ENCODE measurements at regions not wholly inside any gene's neighbourhood (a gene's known extent, or its start where the extent isn't known, plus 50 kb on each side); places are given as distances from the start of the nearest gene placed in this dataset.

DNA sequence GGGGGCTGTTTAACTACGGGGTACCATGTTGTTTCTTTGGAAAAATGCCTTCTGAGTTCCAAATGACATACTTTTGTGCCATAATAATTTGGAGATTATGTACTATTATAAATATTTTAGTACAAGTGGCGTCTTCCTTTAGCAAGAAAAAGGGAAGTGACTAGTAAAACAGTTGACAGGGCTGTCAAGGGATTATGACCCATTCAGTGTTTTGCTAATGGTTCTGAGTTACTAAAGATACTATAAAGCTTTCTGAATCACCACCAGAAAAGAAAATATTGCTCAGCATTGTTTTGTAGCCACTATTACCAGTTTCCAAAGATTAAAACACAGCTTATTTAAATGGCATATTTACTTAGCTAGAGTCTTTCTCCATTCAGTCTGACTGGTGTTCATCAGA lies 334.9 kb downstream of the SNAPC1 start:
- dilution Hi-C loops (cut with MboI; ENCODE audit: extremely low pct_ligation_motif_present, low sequenced_read_pairs), result no loop called here
- Histone ChIP-seq H2AFZ (ENCODE audit: control insufficient read depth, low read length) (no peak overlapping the region), H3K9ac (ENCODE audit: control insufficient read depth, extremely low read depth, insufficient read depth, low read length) (no peak overlapping the region), H3K4me1 (ENCODE audit: control insufficient read depth, extremely low read depth, insufficient read depth, low read length) (no peaks in the 10 kb centered on the region), H3K27me3 (ENCODE audit: control insufficient read depth, extremely low read depth, insufficient read depth, low read length) (no peaks in the 10 kb centered on the region), H3K27ac (ENCODE audit: control insufficient read depth, insufficient read depth, low read length) (no peak overlapping the region), H3K9me3 (ENCODE audit: control insufficient read depth, low read depth, low read length) (no peaks in the 10 kb centered on the region), H3K4me3 (ENCODE audit: control insufficient read depth in 2 of 3, extremely low read depth in 1 of 3, insufficient read depth in 2 of 3, low read depth in 1 of 3, low read length in 3 of 3) (no peak overlapping the region), H3K36me3 (ENCODE audit: control insufficient read depth in 2 of 2, extremely low read depth in 1 of 2, insufficient read depth in 2 of 2, low read length in 2 of 2) (no peaks in the 10 kb centered on the region), H3K79me2 (ENCODE audit: control insufficient read depth, insufficient read depth, low read length) (no peaks in the 10 kb centered on the region), H4K20me1 (ENCODE audit: control insufficient read depth, extremely low read depth, insufficient read depth, low read length) (no peaks in the 10 kb centered on the region), H3K4me2 (ENCODE audit: control insufficient read depth, extremely low read depth, insufficient read depth, low read depth, low read length) (no peak overlapping the region), H3K9me1 (ENCODE audit: control insufficient read depth, extremely low read depth, insufficient read depth, low read length) (no peaks in the 10 kb centered on the region)
- TF ChIP-seq, protein P1, sequence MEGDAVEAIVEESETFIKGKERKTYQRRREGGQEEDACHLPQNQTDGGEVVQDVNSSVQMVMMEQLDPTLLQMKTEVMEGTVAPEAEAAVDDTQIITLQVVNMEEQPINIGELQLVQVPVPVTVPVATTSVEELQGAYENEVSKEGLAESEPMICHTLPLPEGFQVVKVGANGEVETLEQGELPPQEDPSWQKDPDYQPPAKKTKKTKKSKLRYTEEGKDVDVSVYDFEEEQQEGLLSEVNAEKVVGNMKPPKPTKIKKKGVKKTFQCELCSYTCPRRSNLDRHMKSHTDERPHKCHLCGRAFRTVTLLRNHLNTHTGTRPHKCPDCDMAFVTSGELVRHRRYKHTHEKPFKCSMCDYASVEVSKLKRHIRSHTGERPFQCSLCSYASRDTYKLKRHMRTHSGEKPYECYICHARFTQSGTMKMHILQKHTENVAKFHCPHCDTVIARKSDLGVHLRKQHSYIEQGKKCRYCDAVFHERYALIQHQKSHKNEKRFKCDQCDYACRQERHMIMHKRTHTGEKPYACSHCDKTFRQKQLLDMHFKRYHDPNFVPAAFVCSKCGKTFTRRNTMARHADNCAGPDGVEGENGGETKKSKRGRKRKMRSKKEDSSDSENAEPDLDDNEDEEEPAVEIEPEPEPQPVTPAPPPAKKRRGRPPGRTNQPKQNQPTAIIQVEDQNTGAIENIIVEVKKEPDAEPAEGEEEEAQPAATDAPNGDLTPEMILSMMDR (optimal IDR thresholded peaks at IDR 0.05 in 1 of 3, IDR thresholded peaks at IDR 0.05 in 1 of 3, conservative IDR thresholded peaks at IDR 0.05 in 1 of 3; ENCODE audit: extremely low read depth in 1 of 3, insufficient read depth in 2 of 3, low read length in 3 of 3), result no peak
- no peak for TF ChIP-seq EZH2 (IDR thresholded peaks at IDR 0.05; ENCODE audit: low read length)
- DNase-seq (ENCODE audit: low read depth, low spot score) (no peak), FAIRE-seq (no peak)

DNA sequence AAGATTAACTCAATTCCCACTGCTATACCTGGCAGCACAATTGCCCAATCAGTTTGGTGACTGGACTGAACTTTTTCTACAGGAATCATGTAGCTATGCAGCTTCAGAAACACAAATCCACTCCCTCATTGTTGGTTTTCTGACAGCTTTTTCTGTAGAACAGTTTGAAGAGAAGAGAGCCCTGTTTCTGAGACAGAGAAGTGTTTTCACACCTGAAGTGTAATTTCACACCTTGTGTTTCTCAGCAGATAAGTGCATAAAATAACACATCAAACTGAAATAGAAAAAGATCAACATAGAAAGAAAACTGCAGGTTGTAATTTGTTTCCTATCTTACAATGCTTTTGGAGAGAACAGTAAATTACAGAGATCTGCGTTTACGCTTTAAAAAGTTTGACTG lies 335.6 kb downstream of the SNAPC1 start:
- Histone ChIP-seq H3K36me3 (ENCODE audit: control insufficient read depth in 2 of 2, extremely low read depth in 1 of 2, insufficient read depth in 2 of 2, low read length in 2 of 2) (no peaks in the 10 kb centered on the region), H4K20me1 (ENCODE audit: control insufficient read depth, extremely low read depth, insufficient read depth, low read length) (no peaks in the 10 kb centered on the region), H3K4me2 (ENCODE audit: control insufficient read depth, extremely low read depth, insufficient read depth, low read depth, low read length) (no peak overlapping the region), H3K27ac (ENCODE audit: control insufficient read depth, insufficient read depth, low read length) (no peak overlapping the region), H3K9me3 (ENCODE audit: control insufficient read depth, low read depth, low read length) (no peaks in the 10 kb centered on the region), H3K9me1 (ENCODE audit: control insufficient read depth, extremely low read depth, insufficient read depth, low read length) (no peaks in the 10 kb centered on the region), H3K79me2 (ENCODE audit: control insufficient read depth, insufficient read depth, low read length) (no peaks in the 10 kb centered on the region), H3K4me1 (ENCODE audit: control insufficient read depth, extremely low read depth, insufficient read depth, low read length) (no peaks in the 10 kb centered on the region), H3K4me3 (ENCODE audit: control insufficient read depth in 2 of 3, extremely low read depth in 1 of 3, insufficient read depth in 2 of 3, low read depth in 1 of 3, low read length in 3 of 3) (no peak overlapping the region), H3K27me3 (ENCODE audit: control insufficient read depth, extremely low read depth, insufficient read depth, low read length) (no peaks in the 10 kb centered on the region), H3K9ac (ENCODE audit: control insufficient read depth, extremely low read depth, insufficient read depth, low read length) (no peak overlapping the region), H2AFZ (ENCODE audit: control insufficient read depth, low read length) (no peak overlapping the region)
- dilution Hi-C loops (cut with MboI; ENCODE audit: extremely low pct_ligation_motif_present, low sequenced_read_pairs), result no loop called here
- DNase-seq (ENCODE audit: low read depth, low spot score) (no peak), FAIRE-seq (no peak)
- no peak for TF ChIP-seq EZH2 (IDR thresholded peaks at IDR 0.05; ENCODE audit: low read length)
- TF ChIP-seq, protein P1 (optimal IDR thresholded peaks at IDR 0.05 in 1 of 3, IDR thresholded peaks at IDR 0.05 in 1 of 3, conservative IDR thresholded peaks at IDR 0.05 in 1 of 3; ENCODE audit: extremely low read depth in 1 of 3, insufficient read depth in 2 of 3, low read length in 3 of 3), result no peak

All from keratinocyte (primary cell).